GF-D8 (cell line): ENCODE measurements at regions not wholly inside any gene's neighbourhood (a gene's known extent, or its start where the extent isn't known, plus 50 kb on each side); places are given as distances from the start of the nearest gene placed in this dataset.
"Not testable (repeated sequence)": the region's sequence is repeated elsewhere in the genome, so short reads cannot be mapped to it uniquely, and the experiment has no call there.

Source experiments
- DNase-seq: peaks from one replicate; lab custom pipeline; 2025; lab: John Stamatoyannopoulos, UW

GRCh38 chr1:81540216-81540615 is 260.5 kb upstream of the ADGRL2 start:
- no peak for DNase-seq

- DNase-seq = no peak
Measured at GRCh38 chr1:81529014-81529413, 271.7 kb upstream of the ADGRL2 start.

GRCh38 chr1:81525085-81525484 is 275.6 kb upstream of the ADGRL2 start:
- no peak for DNase-seq

- DNase-seq = no peak
Measured at GRCh38 chr1:81519987-81520386, 280.7 kb upstream of the ADGRL2 start.

- DNase-seq = no peak
Measured at GRCh38 chr1:81517987-81518386, 282.7 kb upstream of the ADGRL2 start.

GRCh38 chr1:81513796-81514354 is 286.9 kb upstream of the ADGRL2 start:
- no peak for DNase-seq

- no peak for DNase-seq
Measured at GRCh38 chr1:81512252-81513003, 288.3 kb upstream of the ADGRL2 start.

GRCh38 chr1:81511281-81511680 is 289.5 kb upstream of the ADGRL2 start:
- DNase-seq = no peak

GRCh38 chr1:81510701-81511100 is 290.0 kb upstream of the ADGRL2 start:
- DNase-seq = no peak

- DNase-seq = no peak
Measured at GRCh38 chr1:81509594-81509993, 291.1 kb upstream of the ADGRL2 start.

GRCh38 chr1:81506699-81507098 is 294.0 kb upstream of the ADGRL2 start:
- DNase-seq = no peak

GRCh38 chr1:81505831-81506230 is 294.9 kb upstream of the ADGRL2 start:
- DNase-seq = no peak

GRCh38 chr1:81504820-81505219 is 295.9 kb upstream of the ADGRL2 start:
- DNase-seq = not testable (repeated sequence)

- DNase-seq = not testable (repeated sequence)
Measured at GRCh38 chr1:81502705-81503104, 298.0 kb upstream of the ADGRL2 start.

GRCh38 chr1:81501485-81501884 is 299.2 kb upstream of the ADGRL2 start:
- not testable (repeated sequence) for DNase-seq

- no peak for DNase-seq
Measured at GRCh38 chr1:81499487-81499886, 301.2 kb upstream of the ADGRL2 start.

GRCh38 chr1:81498471-81499462 is 302.0 kb upstream of the ADGRL2 start:
- DNase-seq = no peak

- DNase-seq = no peak
Measured at GRCh38 chr1:81496349-81496748, 304.4 kb upstream of the ADGRL2 start.

- DNase-seq = no peak
Measured at GRCh38 chr1:81493102-81493869, 307.4 kb upstream of the ADGRL2 start.

GRCh38 chr1:81492628-81493027 is 308.1 kb upstream of the ADGRL2 start:
- no peak for DNase-seq

- DNase-seq = no peak
Measured at GRCh38 chr1:81490614-81491013, 310.1 kb upstream of the ADGRL2 start.

GRCh38 chr1:81489372-81489934 is 311.3 kb upstream of the ADGRL2 start:
- DNase-seq = no peak
